Bronchial epithelial cell (primary cell): ENCODE measurements at regions not wholly inside any gene's neighbourhood (a gene's known extent, or its start where the extent isn't known, plus 50 kb on each side); places are given as distances from the start of the nearest gene placed in this dataset.
A peak's percentile ranks its signal among the peaks of the same experiment; 100 is the strongest.

Experiments used
- DNase-seq: peaks from one replicate; pipeline ENCODE4 v3.0.0-alpha.2; 2010; ENCODE audit warnings: low read depth
- FAIRE-seq: peaks from 2 replicates; lab custom pipeline; 2011; peaks lifted over from hg19 to GRCh38; lab: Jason Lieb, UNC
- H3K27me3 ChIP-seq: 2 replicates; pipeline ENCODE4 v1.5.1; 2011; ENCODE audit warnings: low read length; ENCODE audit not compliant: control insufficient read depth, insufficient read depth
- H3K36me3 ChIP-seq: 2 replicates; pipeline ENCODE4 v1.5.1; 2011; ENCODE audit warnings: low read length; ENCODE audit not compliant: control insufficient read depth, insufficient read depth
- H3K4me3 ChIP-seq: 2 replicates; pipeline ENCODE4 v1.5.1; 2011; ENCODE audit warnings: mild to moderate bottlenecking, low read depth, low read length, control low read depth
- TF ChIP-seq, protein P1 (sequence below): IDR thresholded peaks from 2 replicates; pipeline ENCODE4 v1.5.1; 2011; ENCODE audit warnings: mild to moderate bottlenecking, moderate library complexity, low read length, control low read depth, inconsistent platforms; ENCODE audit not compliant: insufficient read depth, severe bottlenecking

GRCh38 chr15:62969442-62970089, 73.0 kb upstream of the TPM1 start:
- no peak overlapping the region for H3K4me3 ChIP-seq
- TF ChIP-seq, protein P1, sequence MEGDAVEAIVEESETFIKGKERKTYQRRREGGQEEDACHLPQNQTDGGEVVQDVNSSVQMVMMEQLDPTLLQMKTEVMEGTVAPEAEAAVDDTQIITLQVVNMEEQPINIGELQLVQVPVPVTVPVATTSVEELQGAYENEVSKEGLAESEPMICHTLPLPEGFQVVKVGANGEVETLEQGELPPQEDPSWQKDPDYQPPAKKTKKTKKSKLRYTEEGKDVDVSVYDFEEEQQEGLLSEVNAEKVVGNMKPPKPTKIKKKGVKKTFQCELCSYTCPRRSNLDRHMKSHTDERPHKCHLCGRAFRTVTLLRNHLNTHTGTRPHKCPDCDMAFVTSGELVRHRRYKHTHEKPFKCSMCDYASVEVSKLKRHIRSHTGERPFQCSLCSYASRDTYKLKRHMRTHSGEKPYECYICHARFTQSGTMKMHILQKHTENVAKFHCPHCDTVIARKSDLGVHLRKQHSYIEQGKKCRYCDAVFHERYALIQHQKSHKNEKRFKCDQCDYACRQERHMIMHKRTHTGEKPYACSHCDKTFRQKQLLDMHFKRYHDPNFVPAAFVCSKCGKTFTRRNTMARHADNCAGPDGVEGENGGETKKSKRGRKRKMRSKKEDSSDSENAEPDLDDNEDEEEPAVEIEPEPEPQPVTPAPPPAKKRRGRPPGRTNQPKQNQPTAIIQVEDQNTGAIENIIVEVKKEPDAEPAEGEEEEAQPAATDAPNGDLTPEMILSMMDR, result no peak
- DNase-seq (peak; percentile 79), FAIRE-seq (no peak)
- H3K27me3 ChIP-seq, result no peaks in the 10 kb centered on the region
- no peaks in the 10 kb centered on the region for H3K36me3 ChIP-seq

GRCh38 chr15:62972814-62973213, 69.7 kb upstream of the TPM1 start:
- Histone ChIP-seq H3K36me3 (no peaks in the 10 kb centered on the region), H3K27me3 (no peaks in the 10 kb centered on the region), H3K4me3 (no peak overlapping the region)
- DNase-seq (peak; percentile 91), FAIRE-seq (peak; percentile 7)
- TF ChIP-seq, protein P1, result no peak

- FAIRE-seq (peak; percentile 98), DNase-seq (no peak)
- TF ChIP-seq, protein P1, result no peak
- H3K27me3 ChIP-seq, result no peaks in the 10 kb centered on the region
- no peak overlapping the region for H3K4me3 ChIP-seq
- no peaks in the 10 kb centered on the region for H3K36me3 ChIP-seq
Observed at GRCh38 chr15:62975515-62975914, 67.0 kb upstream of the TPM1 start.

DNA sequence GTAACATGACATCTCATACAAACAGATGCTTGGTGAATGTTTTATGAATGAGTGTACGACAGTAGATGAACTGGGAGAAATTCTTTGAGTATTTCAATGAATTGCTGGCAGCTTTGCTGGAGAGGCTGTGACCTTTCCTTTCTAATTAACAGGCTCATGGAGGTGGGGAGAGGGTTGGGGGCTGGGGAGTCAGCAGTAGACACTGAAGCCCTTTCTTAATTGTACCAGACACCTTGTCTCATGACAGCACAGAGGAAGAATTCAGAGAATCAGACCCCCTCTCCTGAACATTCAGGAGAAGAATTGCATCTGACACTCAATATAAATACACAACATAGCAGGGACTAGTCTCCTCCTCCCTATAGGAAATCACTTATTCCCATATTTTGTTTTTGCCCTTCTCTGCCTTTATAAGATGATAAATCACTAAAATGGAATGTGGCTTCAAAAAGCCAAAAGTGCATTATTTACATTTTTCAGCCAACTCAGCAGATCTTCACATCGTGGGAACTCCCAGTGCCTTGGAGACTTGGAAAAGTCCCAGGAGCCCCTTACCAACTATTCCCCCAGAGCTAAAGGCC, 66.2 kb upstream of the TPM1 start:
- H3K36me3 ChIP-seq, result no peaks in the 10 kb centered on the region
- FAIRE-seq (no peak), DNase-seq (no peak)
- TF ChIP-seq, protein P1, result no peak
- no peaks in the 10 kb centered on the region for H3K27me3 ChIP-seq
- H3K4me3 ChIP-seq, result no peak overlapping the region

DNA sequence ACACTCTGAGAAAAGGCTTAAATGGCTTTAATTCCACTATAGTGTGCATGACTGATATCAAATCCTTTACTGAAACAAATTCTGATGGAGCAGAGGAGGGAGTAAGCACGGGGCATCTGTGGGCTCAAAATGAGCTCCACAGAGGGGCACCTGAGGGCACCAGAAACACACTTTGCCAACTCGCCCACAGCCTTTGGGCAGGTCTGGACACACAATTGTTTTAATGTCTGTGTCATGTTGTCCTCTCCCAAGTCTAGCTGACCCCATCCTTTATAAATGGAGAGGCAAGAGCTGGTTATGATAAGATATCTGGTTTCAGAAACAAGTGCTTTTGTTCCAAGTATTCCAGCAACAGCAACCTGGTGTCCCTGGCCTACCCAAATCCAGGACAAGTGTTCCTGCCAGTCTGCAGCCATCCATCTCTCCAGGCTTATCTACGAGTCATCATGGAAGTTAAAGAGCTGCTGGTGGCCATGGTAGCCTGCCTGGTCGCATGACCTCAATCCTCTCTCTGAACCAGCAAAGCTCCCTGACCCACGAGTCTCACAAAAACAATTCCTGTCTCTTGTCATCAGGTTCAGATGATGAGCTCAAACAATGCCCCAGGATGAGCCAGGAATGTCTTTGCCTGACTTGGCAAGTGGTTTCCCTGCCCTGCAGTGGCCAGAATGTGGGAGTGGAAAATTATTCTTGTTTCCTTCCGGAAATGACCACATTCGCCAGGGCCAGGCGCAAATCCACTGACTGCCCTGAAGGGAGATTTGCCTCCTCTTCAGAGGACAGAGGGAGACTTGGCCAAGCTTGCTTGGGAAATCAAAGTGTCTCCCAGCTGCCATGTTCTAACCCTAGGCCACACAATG, 64.4 kb upstream of the TPM1 start:
- TF ChIP-seq, protein P1, result no peak
- peak; percentile 28 for DNase-seq
- no peak overlapping the region for H3K4me3 ChIP-seq

More for the DNA sequence above, 64.4 kb upstream of the TPM1 start:
- FAIRE-seq, result no peak
- no peaks in the 10 kb centered on the region for H3K27me3 ChIP-seq
- H3K36me3 ChIP-seq, result no peaks in the 10 kb centered on the region
